B cell (primary cell): ENCODE measurements at regions not wholly inside any gene's neighbourhood (a gene's known extent, or its start where the extent isn't known, plus 50 kb on each side); places are given as distances from the start of the nearest gene placed in this dataset.

Experiments used
- ATAC-seq: fragments of 200-7000 bp; cut with Tn5 transposase; one replicate; pipeline ENCODE4 v1.10.0; 2021; ENCODE audit warnings: low read depth, mild to moderate bottlenecking, moderate number of reproducible peaks, moderate library complexity
- CTCF ChIA-PET: fragments of 350-600 bp; sonication (Branson Sonifier 250); formaldehyde crosslinking; loops from one replicate; lab custom pipeline; 2021; ENCODE audit warnings: antibody characterized with exemption, inconsistent platforms; lab: Charles Lee
- POLR2A ChIA-PET: fragments of 350-600 bp; sonication (Branson Sonifier 250); formaldehyde crosslinking; loops from one replicate; lab custom pipeline; 2021; ENCODE audit warnings: antibody characterized with exemption; lab: Charles Lee
- DNase-seq: peaks from one replicate; pipeline ENCODE4 v3.0.0; 2013
- H2AFZ ChIP-seq: 2 replicates; pipeline ENCODE4 v1.6.1; 2012; ENCODE audit warnings: mild to moderate bottlenecking, low read depth, low read length; ENCODE audit not compliant: insufficient read depth, poor library complexity, severe bottlenecking
- H3K27ac ChIP-seq, 2 donors: 1 replicate in 1 of 2; 2 replicates in 1 of 2; pipeline ENCODE4 v1.5.1; 2012 to 2013; ENCODE audit warnings: low read length in 2 of 2, mild to moderate bottlenecking in 2 of 2, moderate library complexity in 1 of 2
- H3K27me3 ChIP-seq, 4 experiments: fragments of 200-600 bp in 1 of 4; sonication (generic) in 1 of 4; replicated peaks in 1 of 4; 1 replicate in 2 of 4; 2 replicates in 2 of 4; pipeline versions ENCODE4 v1.6.1 to v1.7.0; 2013 to 2016; ENCODE audit warnings: low read length in 3 of 4, mild to moderate bottlenecking in 2 of 4, mixed read lengths in 1 of 4, moderate library complexity in 1 of 4; ENCODE audit not compliant: insufficient read depth in 4 of 4, control insufficient read depth in 3 of 4; ENCODE audit errors: control extremely low read depth in 1 of 4
- H3K36me3 ChIP-seq, 2 experiments: replicated peaks in 1 of 2; 1 replicate in 1 of 2; 2 replicates in 1 of 2; pipeline versions ENCODE4 v1.6.1 to v1.7.1; 2013; ENCODE audit warnings: low read length in 1 of 2; ENCODE audit not compliant: insufficient read depth in 2 of 2, control insufficient read depth in 1 of 2; ENCODE audit errors: control extremely low read depth in 1 of 2, extremely low read depth in 1 of 2
- H3K4me1 ChIP-seq, 2 donors: fragments of 200-600 bp in 1 of 2; sonication (generic) in 1 of 2; 1 replicate in 1 of 2; 2 replicates in 1 of 2; pipeline versions ENCODE4 v1.5.1 to v1.6.1; 2013 to 2017; ENCODE audit warnings: low read length in 2 of 2; ENCODE audit not compliant: control insufficient read depth in 2 of 2, insufficient read depth in 2 of 2
- H3K4me2 ChIP-seq: replicated peaks from 2 replicates; pipeline ENCODE3; 2012; ENCODE audit warnings: mild to moderate bottlenecking, low read depth, low read length; ENCODE audit not compliant: poor library complexity, severe bottlenecking
- H3K4me3 ChIP-seq, 5 experiments: fragments of 200-600 bp in 1 of 5; sonication (generic) in 1 of 5; 1 replicate in 3 of 5; 2 replicates in 2 of 5; pipeline versions ENCODE4 v1.5.1 to v1.7.0; 2011 to 2016; ENCODE audit warnings: low read length in 4 of 5, mild to moderate bottlenecking in 4 of 5, low read depth in 2 of 5, control low read depth in 1 of 5, moderate library complexity in 1 of 5; ENCODE audit not compliant: insufficient read depth in 1 of 5; ENCODE audit errors: control extremely low read depth in 1 of 5, extremely low read depth in 1 of 5
- H3K79me2 ChIP-seq: fragments of 200-600 bp; sonication (generic); one replicate; pipeline ENCODE4 v1.6.0; 2016; ENCODE audit warnings: low read length; ENCODE audit not compliant: control insufficient read depth, insufficient read depth
- H3K9ac ChIP-seq: fragments of 200-600 bp; sonication (generic); 2 replicates; pipeline ENCODE4 v1.6.1; 2017; ENCODE audit warnings: mild to moderate bottlenecking, low read length, moderate library complexity
- H3K9me3 ChIP-seq, 3 donors: one replicate each; pipeline versions ENCODE4 v1.6.1 to v1.7.1; 2013; ENCODE audit warnings: low read length in 2 of 3; ENCODE audit not compliant: control insufficient read depth in 2 of 3, insufficient read depth in 1 of 3; ENCODE audit errors: control extremely low read depth in 1 of 3
- H4K20me1 ChIP-seq: 2 replicates; pipeline ENCODE4 v1.6.0; 2012; ENCODE audit warnings: mild to moderate bottlenecking, low read length; ENCODE audit not compliant: insufficient read depth, control insufficient read depth, poor library complexity, severe bottlenecking
- H3K27ac Mint-ChIP-seq: one replicate; pipeline ENCODE4 v1.8.0; 2021; ENCODE audit warnings: mixed read lengths
- H3K27me3 Mint-ChIP-seq: one replicate; pipeline ENCODE4 v1.8.0; 2021; ENCODE audit warnings: mixed read lengths
- H3K4me1 Mint-ChIP-seq: one replicate; pipeline ENCODE4 v1.8.0; 2021; ENCODE audit warnings: mixed read lengths
- H3K4me3 Mint-ChIP-seq: one replicate; pipeline ENCODE4 v1.8.0; 2021; ENCODE audit warnings: mixed read lengths
- H3K9me3 Mint-ChIP-seq: one replicate; pipeline ENCODE4 v1.8.0; 2022; ENCODE audit warnings: mixed read lengths; ENCODE audit not compliant: insufficient read depth
- EZH2 ChIP-seq: IDR thresholded peaks from 2 replicates; pipeline ENCODE4 v1.6.1; 2012; ENCODE audit warnings: borderline replicate concordance, low read depth, mild to moderate bottlenecking, moderate library complexity, low read length; ENCODE audit not compliant: insufficient read depth, poor library complexity, severe bottlenecking
- WGBS: methylation state at CpG from one replicate; pipeline ENCODE4 v1.1.5; 2013; ENCODE audit warnings: missing lambda C conversion rate; ENCODE audit not compliant: insufficient coverage; 5-methylcytosine and 5-hydroxymethylcytosine counted together
- intact Hi-C: fragments of 100-400 bp; cut with micrococcal nuclease; formaldehyde crosslinking; loops from one replicate; pipeline ENCODE4 v1.10.0; 2022
- TF ChIP-seq, protein P1 (sequence below): fragments of 200-600 bp; IDR thresholded peaks from one replicate; pipeline ENCODE4 v1.8.0; 2022; ENCODE audit warnings: antibody characterized with exemption, mild to moderate bottlenecking

DNA sequence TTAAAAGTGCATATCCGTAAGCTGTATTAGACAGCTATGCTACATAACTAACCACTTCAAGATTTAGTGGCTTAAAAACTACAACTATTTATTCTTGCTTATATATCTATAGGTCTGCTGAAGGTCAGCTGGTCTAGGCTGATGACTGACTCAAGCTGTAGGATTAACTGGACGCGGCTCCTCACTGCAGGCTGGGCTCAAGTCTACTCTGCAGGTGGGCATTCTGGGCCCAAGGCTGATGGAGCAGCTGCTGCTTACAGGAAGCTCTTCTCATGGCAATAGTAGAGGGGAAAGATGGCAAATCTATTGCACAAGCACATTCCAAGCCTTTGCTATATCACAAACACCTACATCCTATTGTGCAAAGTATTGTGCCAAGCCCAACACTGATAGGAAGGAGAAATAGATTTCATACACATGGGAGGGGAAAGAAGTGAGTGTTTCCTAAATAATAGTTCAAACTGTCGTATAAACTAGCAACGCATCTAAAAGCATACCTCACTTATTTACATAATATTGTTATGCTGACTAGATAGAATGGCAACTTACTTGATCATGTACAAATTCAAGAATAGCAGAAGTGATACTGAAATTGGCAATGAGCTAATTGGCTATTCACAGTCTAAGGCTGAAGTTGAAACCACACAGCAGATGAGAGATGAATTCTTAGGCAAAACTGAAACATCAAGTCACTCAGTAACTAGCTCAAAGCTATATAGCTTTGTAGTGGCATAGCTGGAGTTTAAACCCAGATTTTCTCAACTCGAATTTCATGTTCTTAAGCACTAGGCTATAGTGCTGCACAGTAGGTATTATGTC is 263.8 kb downstream of the NKX6-1 start:
- Mint-ChIP-seq H3K27ac (no peak overlapping the region), H3K4me1 (no peaks in the 10 kb centered on the region), H3K9me3 (no peaks in the 10 kb centered on the region), H3K4me3 (no peak overlapping the region), H3K27me3 (no peaks in the 10 kb centered on the region)
- POLR2A ChIA-PET = no interaction called here
- Histone ChIP-seq H3K79me2 (no peaks in the 10 kb centered on the region), H4K20me1 (no peaks in the 10 kb centered on the region), H3K27me3 (no peaks in the 10 kb centered on the region), H3K4me1 (no peaks in the 10 kb centered on the region), H3K4me2 (no peak overlapping the region), H3K27ac (no peak overlapping the region), H3K9ac (no peak overlapping the region), H3K4me3 (no peak overlapping the region), H3K36me3 (no peaks in the 10 kb centered on the region), H2AFZ (no peak overlapping the region), H3K9me3 (peaks cover 0 to 3% (median 0%) of the 10 kb centered on the region in 3 donors)
- CTCF ChIA-PET = no interaction called here
- intact Hi-C loops = no loop called here
- ATAC-seq = no peak
- WGBS = 77% methylated on average over 3 of the region's 6 CpGs
- no peak for DNase-seq
- no peak for TF ChIP-seq EZH2
- TF ChIP-seq, protein P1, sequence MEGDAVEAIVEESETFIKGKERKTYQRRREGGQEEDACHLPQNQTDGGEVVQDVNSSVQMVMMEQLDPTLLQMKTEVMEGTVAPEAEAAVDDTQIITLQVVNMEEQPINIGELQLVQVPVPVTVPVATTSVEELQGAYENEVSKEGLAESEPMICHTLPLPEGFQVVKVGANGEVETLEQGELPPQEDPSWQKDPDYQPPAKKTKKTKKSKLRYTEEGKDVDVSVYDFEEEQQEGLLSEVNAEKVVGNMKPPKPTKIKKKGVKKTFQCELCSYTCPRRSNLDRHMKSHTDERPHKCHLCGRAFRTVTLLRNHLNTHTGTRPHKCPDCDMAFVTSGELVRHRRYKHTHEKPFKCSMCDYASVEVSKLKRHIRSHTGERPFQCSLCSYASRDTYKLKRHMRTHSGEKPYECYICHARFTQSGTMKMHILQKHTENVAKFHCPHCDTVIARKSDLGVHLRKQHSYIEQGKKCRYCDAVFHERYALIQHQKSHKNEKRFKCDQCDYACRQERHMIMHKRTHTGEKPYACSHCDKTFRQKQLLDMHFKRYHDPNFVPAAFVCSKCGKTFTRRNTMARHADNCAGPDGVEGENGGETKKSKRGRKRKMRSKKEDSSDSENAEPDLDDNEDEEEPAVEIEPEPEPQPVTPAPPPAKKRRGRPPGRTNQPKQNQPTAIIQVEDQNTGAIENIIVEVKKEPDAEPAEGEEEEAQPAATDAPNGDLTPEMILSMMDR = no peak

DNA sequence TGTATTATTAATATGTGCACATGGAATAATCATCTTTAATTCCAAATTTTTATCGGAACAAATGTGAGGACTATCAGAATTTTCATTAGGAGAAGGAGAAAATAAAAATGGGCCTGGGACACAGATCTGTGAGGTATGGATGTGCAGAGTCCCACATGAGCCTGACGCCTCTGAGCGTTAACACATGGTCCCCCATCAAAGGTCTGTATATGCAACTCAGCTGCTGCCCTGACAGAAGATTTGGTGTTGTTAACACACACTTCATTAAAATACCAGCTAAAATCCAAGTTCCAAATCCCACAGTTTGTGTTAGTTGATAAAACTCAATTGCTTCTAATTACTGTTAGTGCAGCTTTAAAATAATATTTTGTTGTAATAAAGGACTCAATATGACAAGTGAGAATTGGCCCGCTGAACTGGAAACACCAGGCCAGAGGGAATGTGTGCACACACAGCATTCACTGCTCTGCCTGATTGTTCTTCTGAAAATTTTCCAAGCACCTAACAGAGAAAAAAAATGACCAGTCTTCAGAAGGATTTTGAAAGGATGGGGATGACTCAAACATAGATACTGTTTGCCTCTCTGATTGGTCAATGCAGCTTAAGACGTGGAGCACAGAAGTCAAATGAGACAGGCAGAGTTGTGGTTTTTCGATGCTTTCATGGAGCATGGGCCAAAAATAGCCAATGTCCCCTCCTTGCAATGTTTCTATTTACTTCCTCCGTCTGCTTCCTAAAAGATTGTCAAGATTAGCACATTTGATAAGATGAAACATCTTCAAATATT is 266.6 kb downstream of the NKX6-1 start:
- H3K4me3 Mint-ChIP-seq = no peak overlapping the region
- Histone ChIP-seq H3K4me2 (no peak overlapping the region), H2AFZ (no peak overlapping the region), H3K27ac (no peak overlapping the region), H3K9ac (no peak overlapping the region), H3K4me1 (no peaks in the 10 kb centered on the region), H3K4me3 (no peak overlapping the region), H3K79me2 (no peaks in the 10 kb centered on the region), H3K27me3 (no peaks in the 10 kb centered on the region), H3K36me3 (no peaks in the 10 kb centered on the region), H3K9me3 (peaks cover 0 to 3% (median 0%) of the 10 kb centered on the region in 3 donors), H4K20me1 (no peaks in the 10 kb centered on the region)
- WGBS = 50% methylated on average over 2 of the region's 7 CpGs
- DNase-seq = no peak
- no peaks in the 10 kb centered on the region for H3K9me3 Mint-ChIP-seq
- no peaks in the 10 kb centered on the region for H3K4me1 Mint-ChIP-seq
- ChIA-PET POLR2A (no interaction called here), CTCF (no interaction called here)
- intact Hi-C loops = no loop called here
- no peak overlapping the region for H3K27ac Mint-ChIP-seq
- no peaks in the 10 kb centered on the region for H3K27me3 Mint-ChIP-seq
- ATAC-seq = no peak
- no peak for TF ChIP-seq EZH2
- TF ChIP-seq, protein P1 = no peak
